ENCODE measurements at regions not wholly inside any gene's neighbourhood (a gene's known extent, or its start where the extent isn't known, plus 50 kb on each side); places are given as distances from the start of the nearest gene placed in this dataset.

GRCh38 chr18:25734336-25734735 is 356.1 kb downstream of the SS18 start:
- no peak for TF ChIP-seq CTCF (IDR thresholded peaks at IDR 0.05)
- TF ChIP-seq EP300 (IDR thresholded peaks at IDR 0.05): no peak
- no peak for TF ChIP-seq POLR2A (IDR thresholded peaks at IDR 0.05)
